ENCODE measurements at regions not wholly inside any gene's neighbourhood (a gene's known extent, or its start where the extent isn't known, plus 50 kb on each side); places are given as distances from the start of the nearest gene placed in this dataset.

DNA sequence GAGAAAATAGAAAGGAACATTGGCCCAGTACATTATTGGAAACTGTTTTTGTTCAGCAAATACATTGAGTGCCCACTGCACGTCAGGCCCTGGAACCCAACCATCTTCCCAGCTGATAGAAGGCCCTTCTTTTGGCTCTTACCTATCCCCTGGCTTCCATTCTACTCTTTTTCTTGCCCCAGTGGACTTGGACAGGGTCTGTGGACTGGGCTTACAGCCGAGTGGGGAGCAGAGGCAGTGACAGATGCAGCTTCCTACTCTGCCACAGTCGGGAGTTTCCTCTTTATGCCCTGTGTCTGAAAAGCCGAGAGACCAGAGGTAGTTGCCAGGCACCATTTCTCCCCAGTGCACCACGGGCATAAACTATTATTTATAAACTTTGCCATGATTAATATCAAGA lies 70.4 kb downstream of the ARHGAP35 start:
- Mint-ChIP-seq H3K27ac (ENCODE audit: unreplicated experiment) (no peak overlapping the region), H3K4me1 (ENCODE audit: unreplicated experiment) (peaks cover 46% of the 10 kb centered on the region)
- no peak for DNase-seq (ENCODE audit: low spot score)

DNA sequence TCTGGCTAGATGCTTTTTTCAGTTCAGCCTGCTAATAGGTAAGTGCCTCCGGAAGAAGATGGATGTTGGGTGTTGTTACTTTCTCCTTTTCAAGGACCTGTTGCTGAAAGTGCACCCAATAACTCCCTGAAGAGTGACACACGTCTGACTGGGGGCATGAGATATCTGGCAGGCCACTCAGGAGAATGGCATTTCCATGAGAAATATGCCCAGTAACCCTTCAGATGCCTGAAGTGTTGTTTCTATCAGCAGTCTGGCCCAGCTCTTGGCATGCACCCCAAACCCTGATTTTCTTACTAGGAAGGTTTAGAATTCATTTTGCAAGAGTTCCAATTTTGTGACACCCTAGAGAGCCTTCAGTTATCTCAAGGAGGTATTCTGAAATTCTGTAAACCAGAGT lies 71.5 kb downstream of the ARHGAP35 start:
- peaks cover 1% of the 10 kb centered on the region for H3K27me3 Mint-ChIP-seq (ENCODE audit: unreplicated experiment)
- H3K36me3 Mint-ChIP-seq (ENCODE audit: low read depth, unreplicated experiment): peaks cover 4% of the 10 kb centered on the region
- H3K27ac Mint-ChIP-seq (ENCODE audit: unreplicated experiment): no peak overlapping the region
- no peaks in the 10 kb centered on the region for H3K9me3 Mint-ChIP-seq (ENCODE audit: unreplicated experiment)
- TF ChIP-seq, protein P1, sequence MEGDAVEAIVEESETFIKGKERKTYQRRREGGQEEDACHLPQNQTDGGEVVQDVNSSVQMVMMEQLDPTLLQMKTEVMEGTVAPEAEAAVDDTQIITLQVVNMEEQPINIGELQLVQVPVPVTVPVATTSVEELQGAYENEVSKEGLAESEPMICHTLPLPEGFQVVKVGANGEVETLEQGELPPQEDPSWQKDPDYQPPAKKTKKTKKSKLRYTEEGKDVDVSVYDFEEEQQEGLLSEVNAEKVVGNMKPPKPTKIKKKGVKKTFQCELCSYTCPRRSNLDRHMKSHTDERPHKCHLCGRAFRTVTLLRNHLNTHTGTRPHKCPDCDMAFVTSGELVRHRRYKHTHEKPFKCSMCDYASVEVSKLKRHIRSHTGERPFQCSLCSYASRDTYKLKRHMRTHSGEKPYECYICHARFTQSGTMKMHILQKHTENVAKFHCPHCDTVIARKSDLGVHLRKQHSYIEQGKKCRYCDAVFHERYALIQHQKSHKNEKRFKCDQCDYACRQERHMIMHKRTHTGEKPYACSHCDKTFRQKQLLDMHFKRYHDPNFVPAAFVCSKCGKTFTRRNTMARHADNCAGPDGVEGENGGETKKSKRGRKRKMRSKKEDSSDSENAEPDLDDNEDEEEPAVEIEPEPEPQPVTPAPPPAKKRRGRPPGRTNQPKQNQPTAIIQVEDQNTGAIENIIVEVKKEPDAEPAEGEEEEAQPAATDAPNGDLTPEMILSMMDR (IDR thresholded peaks at IDR 0.05; ENCODE audit: unreplicated experiment): no peak
- DNase-seq (ENCODE audit: low spot score): no peak
- peaks cover 44% of the 10 kb centered on the region for H3K4me1 Mint-ChIP-seq (ENCODE audit: unreplicated experiment)
- no peak overlapping the region for H3K4me3 Mint-ChIP-seq (ENCODE audit: unreplicated experiment)

More for the DNA sequence above, 70.4 kb downstream of the ARHGAP35 start:
- Mint-ChIP-seq H3K36me3 (ENCODE audit: low read depth, unreplicated experiment) (peaks cover 4% of the 10 kb centered on the region), H3K27me3 (ENCODE audit: unreplicated experiment) (peaks cover 1% of the 10 kb centered on the region), H3K4me3 (ENCODE audit: unreplicated experiment) (no peak overlapping the region), H3K9me3 (ENCODE audit: unreplicated experiment) (no peaks in the 10 kb centered on the region)
- TF ChIP-seq, protein P1 (IDR thresholded peaks at IDR 0.05; ENCODE audit: unreplicated experiment): no peak

DNA sequence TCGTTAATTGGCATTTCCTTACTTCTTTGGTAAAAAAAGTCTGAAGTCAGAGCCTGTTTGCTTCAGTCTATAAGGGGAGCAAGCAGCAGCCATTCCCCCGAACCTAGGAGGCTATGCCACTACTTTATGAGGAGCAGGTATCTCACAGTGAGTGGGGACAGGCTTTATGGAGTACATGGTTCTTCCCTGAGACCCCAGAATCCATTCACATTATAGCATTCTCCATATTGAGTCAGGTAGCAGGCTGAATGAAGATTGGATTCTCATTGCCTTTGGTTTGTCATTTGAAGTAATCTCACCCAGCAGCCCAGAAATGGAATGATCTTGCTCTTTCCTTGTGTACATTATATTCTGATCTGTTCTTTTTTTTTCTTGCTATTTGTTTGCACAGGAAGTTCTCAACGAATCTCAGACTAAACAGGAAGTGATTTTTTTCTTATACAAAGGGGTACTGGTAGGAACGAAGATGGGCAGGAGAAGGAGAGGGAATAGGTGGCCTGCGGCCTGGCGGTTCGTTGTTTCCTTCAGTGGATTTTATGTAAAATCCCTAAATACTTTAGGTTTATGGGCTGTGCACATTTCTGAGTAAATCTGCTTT lies 74.4 kb downstream of the ARHGAP35 start:
- peaks cover 1% of the 10 kb centered on the region for H3K27me3 Mint-ChIP-seq (ENCODE audit: unreplicated experiment)
- TF ChIP-seq, protein P1 (IDR thresholded peaks at IDR 0.05; ENCODE audit: unreplicated experiment): no peak
- H3K27ac Mint-ChIP-seq (ENCODE audit: unreplicated experiment): peak overlapping the region; percentile 89
- DNase-seq (ENCODE audit: low spot score): no peak
- no peaks in the 10 kb centered on the region for H3K9me3 Mint-ChIP-seq (ENCODE audit: unreplicated experiment)
- H3K4me1 Mint-ChIP-seq (ENCODE audit: unreplicated experiment): peaks cover 44% of the 10 kb centered on the region
- peaks cover 7% of the 10 kb centered on the region for H3K36me3 Mint-ChIP-seq (ENCODE audit: low read depth, unreplicated experiment)
- H3K4me3 Mint-ChIP-seq (ENCODE audit: unreplicated experiment): no peak overlapping the region

DNA sequence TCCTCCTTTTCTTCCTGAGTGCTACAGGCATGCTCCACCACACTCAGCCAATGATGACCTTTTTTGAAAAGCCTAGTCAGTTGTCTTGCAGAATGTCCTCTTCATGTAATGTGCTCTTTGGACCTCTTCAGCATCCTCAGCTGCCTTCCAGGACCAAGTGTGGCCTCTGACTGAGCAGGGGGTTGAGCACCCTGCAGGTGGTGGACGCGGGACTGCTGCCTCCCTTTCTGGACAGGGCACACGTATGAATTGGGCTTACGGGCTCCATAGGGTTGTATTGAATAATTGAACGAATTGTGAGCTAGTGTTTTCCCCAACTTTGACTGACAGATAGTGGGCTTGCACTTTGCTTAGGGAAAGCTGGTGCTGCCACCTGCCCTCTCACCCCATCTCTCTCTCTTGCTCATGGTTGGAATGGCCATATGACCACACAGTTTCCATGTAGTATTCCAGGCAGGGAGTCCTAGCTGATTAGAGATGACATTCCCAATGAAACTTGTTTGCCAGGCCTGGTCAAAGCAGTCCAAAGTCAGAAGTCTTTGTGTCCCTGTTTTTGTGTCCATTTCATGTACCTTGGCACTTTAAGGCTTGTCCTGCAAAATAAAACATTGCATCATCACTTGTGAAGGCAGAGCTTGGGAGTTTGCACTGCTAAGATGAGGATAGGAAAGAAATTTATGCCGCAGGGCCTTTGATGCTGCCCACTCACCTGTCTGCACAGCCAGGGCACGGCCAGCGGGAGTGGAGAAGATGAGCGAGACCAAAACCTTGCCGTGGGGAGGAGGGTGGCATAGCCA lies 76.3 kb upstream of the NPAS1 start:
- Mint-ChIP-seq H3K4me3 (ENCODE audit: unreplicated experiment) (no peak overlapping the region), H3K36me3 (ENCODE audit: low read depth, unreplicated experiment) (peaks cover 31% of the 10 kb centered on the region), H3K9me3 (ENCODE audit: unreplicated experiment) (no peaks in the 10 kb centered on the region), H3K27me3 (ENCODE audit: unreplicated experiment) (peaks cover 1% of the 10 kb centered on the region), H3K27ac (ENCODE audit: unreplicated experiment) (no peak overlapping the region), H3K4me1 (ENCODE audit: unreplicated experiment) (peaks cover 11% of the 10 kb centered on the region)
- TF ChIP-seq, protein P1 (IDR thresholded peaks at IDR 0.05; ENCODE audit: unreplicated experiment): no peak
- no peak for DNase-seq (ENCODE audit: low spot score)

Measured in endothelial cell (in vitro differentiated cells).